ENCODE measurements at regions not wholly inside any gene's neighbourhood (a gene's known extent, or its start where the extent isn't known, plus 50 kb on each side); places are given as distances from the start of the nearest gene placed in this dataset.

DNA sequence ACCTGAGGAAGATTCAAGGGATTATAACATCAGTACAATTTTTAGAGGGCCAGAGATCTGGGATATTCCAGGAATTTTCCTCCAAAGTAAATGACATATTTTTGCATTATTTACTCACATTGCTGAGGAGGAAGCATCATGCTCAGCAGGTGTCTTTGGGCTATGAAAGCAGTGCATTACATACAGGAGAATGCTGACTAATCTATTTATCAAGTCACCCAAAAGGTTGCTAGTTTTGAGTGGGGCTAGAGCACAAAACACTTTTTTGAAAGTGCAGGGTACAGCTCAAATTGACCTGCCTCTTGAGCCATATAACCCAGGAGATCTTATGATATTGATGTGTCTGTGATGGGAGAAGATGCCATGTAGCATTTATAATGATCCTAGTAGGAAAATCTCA, 603.1 kb downstream of the POM121L12 start:
- DNase-seq (no peak), ATAC-seq (no peak)
- CTCF ChIA-PET, result no interaction called here
- Mint-ChIP-seq H3K9me3 (peaks cover 19% of the 10 kb centered on the region), H3K36me3 (ENCODE audit: low read depth) (no peaks in the 10 kb centered on the region), H3K27ac (no peak overlapping the region), H3K4me3 (no peak overlapping the region), H3K4me1 (ENCODE audit: low read depth) (no peaks in the 10 kb centered on the region), H3K27me3 (no peaks in the 10 kb centered on the region)
- TF ChIP-seq, protein P1, sequence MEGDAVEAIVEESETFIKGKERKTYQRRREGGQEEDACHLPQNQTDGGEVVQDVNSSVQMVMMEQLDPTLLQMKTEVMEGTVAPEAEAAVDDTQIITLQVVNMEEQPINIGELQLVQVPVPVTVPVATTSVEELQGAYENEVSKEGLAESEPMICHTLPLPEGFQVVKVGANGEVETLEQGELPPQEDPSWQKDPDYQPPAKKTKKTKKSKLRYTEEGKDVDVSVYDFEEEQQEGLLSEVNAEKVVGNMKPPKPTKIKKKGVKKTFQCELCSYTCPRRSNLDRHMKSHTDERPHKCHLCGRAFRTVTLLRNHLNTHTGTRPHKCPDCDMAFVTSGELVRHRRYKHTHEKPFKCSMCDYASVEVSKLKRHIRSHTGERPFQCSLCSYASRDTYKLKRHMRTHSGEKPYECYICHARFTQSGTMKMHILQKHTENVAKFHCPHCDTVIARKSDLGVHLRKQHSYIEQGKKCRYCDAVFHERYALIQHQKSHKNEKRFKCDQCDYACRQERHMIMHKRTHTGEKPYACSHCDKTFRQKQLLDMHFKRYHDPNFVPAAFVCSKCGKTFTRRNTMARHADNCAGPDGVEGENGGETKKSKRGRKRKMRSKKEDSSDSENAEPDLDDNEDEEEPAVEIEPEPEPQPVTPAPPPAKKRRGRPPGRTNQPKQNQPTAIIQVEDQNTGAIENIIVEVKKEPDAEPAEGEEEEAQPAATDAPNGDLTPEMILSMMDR (IDR thresholded peaks at IDR 0.05), result no peak
- intact Hi-C loops (cut with micrococcal nuclease), result no loop called here
- POLR2A ChIA-PET, result no interaction called here

DNA sequence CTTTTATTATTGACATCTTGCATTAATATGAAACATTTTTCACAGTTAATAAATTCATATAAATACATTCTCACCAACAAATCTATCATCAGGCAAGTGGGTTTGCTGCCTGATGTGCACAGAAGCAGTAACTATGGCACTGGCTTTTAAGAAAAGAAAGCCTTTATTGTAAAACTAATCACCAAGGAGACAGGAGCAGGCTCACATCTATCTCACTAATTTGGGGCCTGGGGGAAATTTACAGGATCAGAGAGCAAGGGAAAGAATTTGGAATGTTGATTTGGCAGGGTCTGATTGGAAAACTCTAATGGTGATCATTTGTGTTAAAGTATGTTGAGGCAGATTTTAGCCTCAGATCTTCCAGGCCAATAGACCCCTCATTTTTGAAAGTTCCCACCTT, 605.7 kb downstream of the POM121L12 start:
- Mint-ChIP-seq H3K4me3 (no peak overlapping the region), H3K9me3 (peaks cover 22% of the 10 kb centered on the region), H3K4me1 (ENCODE audit: low read depth) (no peaks in the 10 kb centered on the region), H3K27me3 (no peaks in the 10 kb centered on the region), H3K36me3 (ENCODE audit: low read depth) (no peaks in the 10 kb centered on the region), H3K27ac (no peak overlapping the region)
- DNase-seq (no peak), ATAC-seq (no peak)
- CTCF ChIA-PET, result no interaction called here
- TF ChIP-seq, protein P1 (IDR thresholded peaks at IDR 0.05), result no peak
- intact Hi-C loops (cut with micrococcal nuclease), result no loop called here
- POLR2A ChIA-PET, result no interaction called here

DNA sequence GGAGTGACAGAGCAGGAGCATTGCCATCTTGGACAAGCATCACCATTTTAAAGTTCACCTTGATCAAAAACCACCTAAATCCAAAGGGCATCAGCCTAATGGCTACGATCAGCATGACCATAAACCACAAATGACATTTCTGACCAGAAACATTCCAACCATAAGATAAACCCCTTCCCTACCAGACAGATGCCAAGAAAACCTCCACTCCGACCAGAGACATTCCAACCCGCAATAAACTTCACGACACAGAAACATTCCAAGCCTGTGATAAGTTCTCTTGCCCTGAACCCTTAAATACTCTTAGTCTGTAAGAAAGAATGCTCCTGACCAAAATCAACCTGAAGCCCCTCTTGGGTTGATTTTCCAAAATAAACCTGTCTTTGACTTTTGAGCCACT, 606.9 kb downstream of the POM121L12 start:
- TF ChIP-seq, protein P1 (IDR thresholded peaks at IDR 0.05), result no peak
- Mint-ChIP-seq H3K4me3 (no peak overlapping the region), H3K9me3 (peaks cover 20% of the 10 kb centered on the region), H3K27ac (no peak overlapping the region), H3K27me3 (no peaks in the 10 kb centered on the region), H3K36me3 (ENCODE audit: low read depth) (no peaks in the 10 kb centered on the region), H3K4me1 (ENCODE audit: low read depth) (no peaks in the 10 kb centered on the region)
- ChIA-PET POLR2A (no interaction called here), CTCF (no interaction called here)
- ATAC-seq (no peak), DNase-seq (no peak)
- intact Hi-C loops (cut with micrococcal nuclease), result no loop called here

DNA sequence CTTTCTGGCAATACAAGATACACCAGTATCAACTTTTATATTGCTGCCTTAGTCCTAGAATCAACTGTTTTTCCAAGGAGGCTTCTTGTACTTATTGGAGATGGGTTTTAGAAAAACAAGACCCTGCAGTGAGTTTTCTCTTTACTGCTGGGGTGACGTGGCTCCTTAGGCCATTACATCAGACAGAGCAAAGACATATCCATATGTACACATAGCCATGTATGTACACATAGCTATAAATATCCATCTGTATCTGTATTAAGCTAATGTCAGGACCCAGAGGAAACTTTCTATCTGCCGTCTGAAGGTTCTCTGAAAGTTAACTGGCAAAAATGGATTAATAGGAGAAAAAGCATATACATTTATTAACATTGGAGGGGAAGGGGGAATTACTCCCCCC, 607.4 kb downstream of the POM121L12 start:
- no peak overlapping the region for H3K4me3 Mint-ChIP-seq
- no peak overlapping the region for H3K27ac Mint-ChIP-seq
- ChIA-PET CTCF (interaction anchor here (0.6 kb wide), 1 partner anchor 1159 kb away, joined by 3 read pairs; no protein-coding TSS in a partner anchor), POLR2A (no interaction called here)
- TF ChIP-seq, protein P1 (IDR thresholded peaks at IDR 0.05), result no peak
- peaks cover 18% of the 10 kb centered on the region for H3K9me3 Mint-ChIP-seq
- no peaks in the 10 kb centered on the region for H3K36me3 Mint-ChIP-seq (ENCODE audit: low read depth)
- DNase-seq, result no peak
- no peaks in the 10 kb centered on the region for H3K27me3 Mint-ChIP-seq
- no peaks in the 10 kb centered on the region for H3K4me1 Mint-ChIP-seq (ENCODE audit: low read depth)
- ATAC-seq, result no peak
- intact Hi-C loops (cut with micrococcal nuclease), result no loop called here

DNA sequence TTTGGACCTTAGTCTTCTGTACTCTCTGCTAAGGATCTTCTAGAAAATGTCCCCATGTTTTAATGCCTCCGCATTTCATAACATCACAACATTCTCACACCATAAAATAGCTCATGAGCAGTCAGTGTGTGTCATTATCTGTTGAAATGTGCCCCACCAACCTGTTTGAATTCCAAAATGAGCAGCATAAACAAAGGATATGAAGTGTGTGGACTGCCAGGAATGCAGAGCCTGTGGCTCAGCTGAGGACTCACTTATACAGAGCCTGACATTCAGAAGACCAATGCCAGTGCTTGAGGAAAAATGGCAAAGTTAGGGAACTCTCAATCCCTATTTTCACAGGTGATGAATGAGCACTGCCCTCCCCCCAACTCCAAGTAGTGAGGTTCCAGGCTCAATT, 621.4 kb downstream of the POM121L12 start:
- H3K27ac Mint-ChIP-seq, result no peak overlapping the region
- H3K9me3 Mint-ChIP-seq, result peaks cover 23% of the 10 kb centered on the region
- H3K4me1 Mint-ChIP-seq (ENCODE audit: low read depth), result no peaks in the 10 kb centered on the region
- no peaks in the 10 kb centered on the region for H3K27me3 Mint-ChIP-seq
- ATAC-seq (no peak), DNase-seq (no peak)
- CTCF ChIA-PET, result no interaction called here
- TF ChIP-seq, protein P1 (IDR thresholded peaks at IDR 0.05), result no peak
- intact Hi-C loops (cut with micrococcal nuclease), result no loop called here
- H3K4me3 Mint-ChIP-seq, result no peak overlapping the region
- POLR2A ChIA-PET, result no interaction called here
- no peaks in the 10 kb centered on the region for H3K36me3 Mint-ChIP-seq (ENCODE audit: low read depth)

All from activated CD8-positive, alpha-beta T cell treated with anti-CD3 and anti-CD28 coated beads for 36 hours (primary cell).